ENCODE measurements at regions not wholly inside any gene's neighbourhood (a gene's known extent, or its start where the extent isn't known, plus 50 kb on each side); places are given as distances from the start of the nearest gene placed in this dataset.
"Not testable (repeated sequence)": the region's sequence is repeated elsewhere in the genome, so short reads cannot be mapped to it uniquely, and the experiment has no call there.

DNA sequence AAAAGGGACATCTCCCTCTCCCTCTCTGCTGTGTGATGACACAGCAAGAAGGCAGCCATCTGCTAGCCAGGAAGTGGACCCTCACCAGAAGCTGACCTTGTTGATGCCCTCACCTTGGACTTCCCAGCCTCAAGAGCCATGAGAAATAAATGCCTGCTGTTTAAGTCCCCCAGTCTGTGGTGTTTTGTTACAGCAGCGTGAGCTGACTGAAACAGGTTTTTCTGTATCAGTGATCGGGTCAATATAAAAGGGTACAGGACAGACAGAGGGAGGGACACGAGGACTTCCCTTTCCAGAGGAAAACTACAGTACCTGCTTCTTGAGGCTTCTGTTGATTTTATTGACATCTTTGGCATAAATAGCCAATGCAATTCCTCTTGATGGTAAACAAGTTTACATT is 510.3 kb upstream of the CHAC2 start:
- DNase-seq: no peak

DNA sequence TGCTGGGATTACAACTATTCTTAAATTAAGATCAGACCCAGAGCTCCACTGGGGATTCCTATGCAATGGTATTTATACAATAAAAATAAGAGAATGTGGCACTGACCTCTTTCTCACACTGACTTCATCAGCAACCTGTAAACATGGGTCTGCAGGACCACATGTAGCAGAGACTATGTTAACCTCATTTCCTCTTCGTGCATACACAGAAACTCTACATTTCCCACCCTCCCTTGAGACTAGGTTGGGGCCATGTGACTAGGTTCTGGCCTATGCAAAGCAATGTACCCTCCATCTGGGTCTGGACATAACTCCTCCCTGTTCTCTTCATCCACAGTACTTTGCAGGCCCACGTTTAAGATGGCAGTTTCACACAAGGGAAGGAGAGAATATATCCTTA is 514.4 kb upstream of the CHAC2 start:
- no peak for DNase-seq

- DNase-seq: peak; percentile 8
Observed at GRCh38 chr2:53252115-53252514, 515.5 kb upstream of the CHAC2 start.

GRCh38 chr2:53247956-53248735 is 519.5 kb upstream of the CHAC2 start:
- DNase-seq: no peak

DNA sequence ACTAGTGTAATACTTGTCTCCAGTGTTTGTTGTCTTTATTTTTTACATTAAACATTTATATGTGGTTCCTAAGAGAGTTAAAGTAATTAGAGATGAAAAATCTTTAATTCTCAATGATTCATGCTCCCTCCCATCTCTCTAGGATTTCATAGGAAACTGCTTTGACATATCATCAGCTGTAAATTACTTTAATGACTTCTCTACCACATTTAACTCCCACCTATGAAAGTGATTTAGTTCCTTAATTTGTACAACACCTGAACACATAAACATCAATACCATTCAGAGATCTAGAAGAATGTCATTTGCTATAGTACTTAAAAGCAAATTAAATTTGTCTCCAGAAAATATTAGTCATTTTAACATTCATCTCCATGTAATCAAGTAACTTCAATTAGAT is 524.2 kb upstream of the CHAC2 start:
- no peak for DNase-seq

GRCh38 chr2:53242090-53242489 is 525.5 kb upstream of the CHAC2 start:
- DNase-seq: no peak

- DNase-seq: no peak
Observed at GRCh38 chr2:53235836-53236582, 531.6 kb upstream of the CHAC2 start.

- DNase-seq: no peak
Observed at GRCh38 chr2:53234548-53234903, 533.1 kb upstream of the CHAC2 start.

GRCh38 chr2:53233759-53234547 is 533.7 kb upstream of the CHAC2 start:
- no peak for DNase-seq

- no peak for DNase-seq
Observed at GRCh38 chr2:53231908-53232307, 535.7 kb upstream of the CHAC2 start.

- DNase-seq: no peak
Observed at GRCh38 chr2:53230691-53231090, 536.9 kb upstream of the CHAC2 start.

GRCh38 chr2:53227535-53227934 is 540.1 kb upstream of the CHAC2 start:
- no peak for DNase-seq

- no peak for DNase-seq
Observed at GRCh38 chr2:53220969-53221368, 546.6 kb upstream of the CHAC2 start.

- no peak for DNase-seq
Observed at GRCh38 chr2:53217250-53217649, 550.4 kb upstream of the CHAC2 start.

DNA sequence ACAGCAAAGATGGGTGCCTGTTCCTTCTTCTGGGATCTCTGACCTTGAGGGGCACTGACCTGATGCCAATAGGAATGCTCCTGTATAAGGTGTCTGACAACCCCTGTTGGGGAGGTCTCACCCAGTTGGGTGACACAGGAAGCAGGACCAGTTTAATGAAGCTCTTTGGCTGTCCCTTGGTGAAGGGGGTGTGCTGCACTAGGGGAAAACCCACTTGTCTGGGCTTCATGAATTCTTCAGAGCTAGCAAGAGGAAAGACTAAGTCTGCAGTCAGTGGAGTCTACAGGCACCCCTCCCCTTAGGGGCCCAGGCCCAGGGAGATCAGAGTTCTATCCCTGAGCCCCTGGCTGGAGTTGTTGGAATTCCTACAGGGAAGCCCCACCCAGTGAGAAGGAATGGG is 550.8 kb upstream of the CHAC2 start:
- DNase-seq: no peak

- DNase-seq: no peak
Observed at GRCh38 chr2:53212576-53212975, 555.0 kb upstream of the CHAC2 start.

DNA sequence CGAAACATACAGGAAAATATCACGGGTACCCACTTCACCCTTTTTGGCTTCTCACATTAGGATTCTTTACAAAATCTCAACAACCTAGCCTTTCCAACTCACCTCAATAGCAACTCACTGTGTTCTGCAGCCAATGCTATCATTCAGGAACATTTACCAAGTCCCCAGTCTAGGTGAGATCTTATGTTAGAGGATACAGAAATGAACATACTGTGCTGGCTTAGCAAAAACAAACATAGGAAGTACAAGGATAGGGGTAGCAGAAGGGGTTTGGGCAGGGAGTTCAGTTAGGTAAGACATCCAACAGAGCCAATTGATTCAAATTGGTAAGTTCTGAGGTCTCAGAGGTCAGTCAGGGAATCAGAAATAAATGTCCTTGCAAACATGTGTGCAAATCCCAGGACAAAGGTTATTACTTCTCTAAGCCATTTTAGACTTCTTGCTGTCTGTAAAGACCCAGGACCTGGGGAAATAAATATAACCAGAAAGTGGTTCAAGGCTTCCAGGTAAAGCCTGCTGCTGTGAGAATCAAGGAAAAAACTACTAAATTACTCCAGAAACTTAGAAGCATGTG is 556.3 kb upstream of the CHAC2 start:
- DNase-seq: no peak

- DNase-seq: no peak
Observed at GRCh38 chr2:53210538-53210937, 557.1 kb upstream of the CHAC2 start.

GRCh38 chr2:53209679-53210458 is 557.7 kb upstream of the CHAC2 start:
- DNase-seq: no peak

DNA sequence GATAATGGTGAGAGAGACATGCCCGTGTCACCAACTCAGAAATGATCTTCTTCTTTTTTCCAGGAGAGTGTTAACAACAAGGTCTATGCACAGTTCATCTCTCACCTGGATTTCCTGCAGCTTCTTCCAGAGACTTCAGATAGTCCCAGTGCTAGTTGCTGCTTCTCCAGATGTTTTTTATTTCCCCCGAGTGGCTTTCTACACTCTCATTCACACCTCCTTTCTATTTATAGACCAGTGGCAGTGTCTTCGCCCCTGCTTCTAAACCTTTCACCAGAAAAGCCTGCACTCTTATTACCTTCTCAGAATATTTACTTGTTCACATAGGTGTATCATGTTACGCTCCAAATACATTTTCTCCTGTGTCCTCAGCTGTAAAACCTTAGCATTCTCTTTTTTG is 558.8 kb upstream of the CHAC2 start:
- no peak for DNase-seq

DNA sequence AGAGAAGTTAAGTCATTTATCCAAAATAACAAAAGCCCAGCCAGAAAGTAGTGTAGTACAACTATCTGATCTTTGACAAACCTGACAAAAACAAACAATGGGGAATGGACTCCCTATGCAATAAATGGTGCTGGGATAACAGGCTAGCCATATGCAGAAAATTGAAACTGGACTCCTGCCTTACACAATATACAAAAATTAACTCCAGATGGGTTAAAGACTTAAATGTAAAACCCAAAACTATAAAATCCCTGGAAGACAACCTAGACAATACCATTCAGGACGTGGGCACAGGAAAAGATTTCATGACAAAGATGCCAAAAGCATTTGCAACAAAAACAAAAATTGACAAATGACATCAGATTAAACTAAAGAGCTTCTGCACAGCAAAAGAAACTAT is 561.4 kb upstream of the CHAC2 start:
- not testable (repeated sequence) for DNase-seq

- DNase-seq: peak; percentile 64
Observed at GRCh38 chr2:53202063-53202462, 565.5 kb upstream of the CHAC2 start.
